ENCODE measurements at regions not wholly inside any gene's neighbourhood (a gene's known extent, or its start where the extent isn't known, plus 50 kb on each side); places are given as distances from the start of the nearest gene placed in this dataset.

- POLR2A ChIA-PET, result no interaction called here
Observed at GRCh38 chr9:96064826-96065481, 189.5 kb downstream of the ERCC6L2 start.

GRCh38 chr9:96062854-96063253, 187.4 kb downstream of the ERCC6L2 start:
- no peak overlapping the region for H3K4me3 ChIP-seq (ENCODE audit: low read length)
- no peaks in the 10 kb centered on the region for H3K4me1 ChIP-seq (ENCODE audit: control insufficient read depth in 2 of 2, insufficient read depth in 2 of 2, low read length in 2 of 2)
- no peak overlapping the region for H3K27ac ChIP-seq (ENCODE audit: low read depth, low read length)
- H3K27ac Mint-ChIP-seq, result peak overlapping the region in 2 of 9 donors; percentile 8 to 26
- DNase-seq, result no peak
- ChIA-PET POLR2A (no interaction called here), CTCF (no interaction called here)
- peaks cover 0 to 3% (median 0%) of the 10 kb centered on the region in 11 donors for H3K9me3 Mint-ChIP-seq
- no peaks in the 10 kb centered on the region for H3K36me3 ChIP-seq (ENCODE audit: control insufficient read depth in 2 of 3, insufficient read depth in 3 of 3, low read length in 3 of 3)
- intact Hi-C loops (cut with micrococcal nuclease), result loop anchor here (5.0 to 10.0 kb wide), 2 partner anchors 248 to 556 kb away; no protein-coding TSS in a partner anchor
- peaks cover 0 to 19% (median 5%) of the 10 kb centered on the region in 7 donors for H3K4me1 Mint-ChIP-seq
- H3K27me3 Mint-ChIP-seq, result no peaks in the 10 kb centered on the region
- H3K27me3 ChIP-seq (ENCODE audit: control insufficient read depth in 2 of 2, insufficient read depth in 2 of 2, low read length in 2 of 2), result no peaks in the 10 kb centered on the region
- H3K36me3 Mint-ChIP-seq, result peaks cover 0 to 2% (median 0%) of the 10 kb centered on the region in 5 donors
- no peak for ATAC-seq
- no peaks in the 10 kb centered on the region for H3K9me3 ChIP-seq (ENCODE audit: control insufficient read depth in 2 of 3, low read length in 3 of 3)
- H3K4me3 Mint-ChIP-seq, result no peak overlapping the region

More at GRCh38 chr9:96064826-96065481, 189.5 kb downstream of the ERCC6L2 start:
- Mint-ChIP-seq H3K9me3 (no peaks in the 10 kb centered on the region), H3K27ac (no peak overlapping the region), H3K4me1 (peaks cover 0 to 19% (median 5%) of the 10 kb centered on the region in 7 donors), H3K27me3 (peaks cover 0 to 6% (median 0%) of the 10 kb centered on the region in 5 donors), H3K4me3 (no peak overlapping the region), H3K36me3 (no peaks in the 10 kb centered on the region)
- no peaks in the 10 kb centered on the region for H3K4me1 ChIP-seq (ENCODE audit: control insufficient read depth in 2 of 2, insufficient read depth in 2 of 2, low read length in 2 of 2)
- no peak for DNase-seq
- peaks cover 0 to 2% of the 10 kb centered on the region in 2 donors for H3K27me3 ChIP-seq (ENCODE audit: control insufficient read depth in 2 of 2, insufficient read depth in 2 of 2, low read length in 2 of 2)
- intact Hi-C loops (cut with micrococcal nuclease), result loop anchor here (5.0 to 10.0 kb wide), 2 partner anchors 250 to 558 kb away; no protein-coding TSS in a partner anchor
- CTCF ChIA-PET, result no interaction called here
- no peak overlapping the region for H3K27ac ChIP-seq (ENCODE audit: low read depth, low read length)
- H3K36me3 ChIP-seq (ENCODE audit: control insufficient read depth in 2 of 3, insufficient read depth in 3 of 3, low read length in 3 of 3), result no peaks in the 10 kb centered on the region
- no peak overlapping the region for H3K4me3 ChIP-seq (ENCODE audit: low read length)
- ATAC-seq, result no peak
- H3K9me3 ChIP-seq (ENCODE audit: control insufficient read depth in 2 of 3, low read length in 3 of 3), result no peaks in the 10 kb centered on the region

- Mint-ChIP-seq H3K4me3 (peak overlapping the region in 1 of 10 donors; percentile 50), H3K4me1 (peaks cover 0 to 22% (median 6%) of the 10 kb centered on the region in 7 donors), H3K9me3 (peaks cover 0 to 3% (median 0%) of the 10 kb centered on the region in 11 donors), H3K36me3 (peaks cover 0 to 3% (median 0%) of the 10 kb centered on the region in 5 donors), H3K27me3 (no peaks in the 10 kb centered on the region), H3K27ac (peak overlapping the region in 1 of 9 donors; percentile 73)
- POLR2A ChIA-PET, result interaction anchor here (0.5 kb wide), 1 partner anchor 746 kb away, joined by 3 read pairs; no protein-coding TSS in a partner anchor
- Histone ChIP-seq H3K4me3 (ENCODE audit: low read length) (no peak overlapping the region), H3K9me3 (ENCODE audit: control insufficient read depth in 2 of 3, low read length in 3 of 3) (no peaks in the 10 kb centered on the region), H3K36me3 (ENCODE audit: control insufficient read depth in 2 of 3, insufficient read depth in 3 of 3, low read length in 3 of 3) (no peaks in the 10 kb centered on the region), H3K27me3 (ENCODE audit: control insufficient read depth in 2 of 2, insufficient read depth in 2 of 2, low read length in 2 of 2) (no peaks in the 10 kb centered on the region), H3K27ac (ENCODE audit: low read depth, low read length) (no peak overlapping the region), H3K4me1 (ENCODE audit: control insufficient read depth in 2 of 2, insufficient read depth in 2 of 2, low read length in 2 of 2) (no peaks in the 10 kb centered on the region)
- no peak for ATAC-seq
- DNase-seq, result no peak
- CTCF ChIA-PET, result interaction anchor here (0.7 to 1.6 kb wide), 4 partner anchors 8 to 819 kb away, joined by 3 to 6 read pairs (median 3); no protein-coding TSS in a partner anchor
- intact Hi-C loops (cut with micrococcal nuclease), result loop anchor here (5.0 to 10.0 kb wide), 2 partner anchors 247 to 555 kb away; no protein-coding TSS in a partner anchor
Observed at GRCh38 chr9:96062031-96062430, 186.5 kb downstream of the ERCC6L2 start.

- H3K4me3 ChIP-seq (ENCODE audit: low read length), result no peak overlapping the region
- Mint-ChIP-seq H3K27me3 (no peaks in the 10 kb centered on the region), H3K27ac (peak overlapping the region in 2 of 9 donors; percentile 63 to 73), H3K4me1 (peaks cover 0 to 22% (median 6%) of the 10 kb centered on the region in 7 donors), H3K4me3 (no peak overlapping the region), H3K36me3 (peaks cover 0 to 3% (median 0%) of the 10 kb centered on the region in 5 donors), H3K9me3 (peaks cover 0 to 3% (median 0%) of the 10 kb centered on the region in 11 donors)
- no peaks in the 10 kb centered on the region for H3K27me3 ChIP-seq (ENCODE audit: control insufficient read depth in 2 of 2, insufficient read depth in 2 of 2, low read length in 2 of 2)
- no peaks in the 10 kb centered on the region for H3K9me3 ChIP-seq (ENCODE audit: control insufficient read depth in 2 of 3, low read length in 3 of 3)
- ChIA-PET POLR2A (no interaction called here), CTCF (interaction anchor here (0.6 to 1.6 kb wide), 5 partner anchors 9 to 818 kb away, joined by 3 to 6 read pairs (median 3); no protein-coding TSS in a partner anchor)
- ATAC-seq, result peak; percentile 69
- H3K27ac ChIP-seq (ENCODE audit: low read depth, low read length), result no peak overlapping the region
- peak in 8 of 9 donors; percentile 23 to 66 (median 50) for DNase-seq
- H3K36me3 ChIP-seq (ENCODE audit: control insufficient read depth in 2 of 3, insufficient read depth in 3 of 3, low read length in 3 of 3), result no peaks in the 10 kb centered on the region
- intact Hi-C loops (cut with micrococcal nuclease), result loop anchor here (1.0 to 10.0 kb wide), 9 partner anchors 45 to 626 kb away; partner anchors contain the start of gene ERCC6L2 (in 1 of the 2)
- no peaks in the 10 kb centered on the region for H3K4me1 ChIP-seq (ENCODE audit: control insufficient read depth in 2 of 2, insufficient read depth in 2 of 2, low read length in 2 of 2)
Observed at GRCh38 chr9:96061293-96061987, 185.9 kb downstream of the ERCC6L2 start.

- DNase-seq (no peak), ATAC-seq (no peak)
- Histone ChIP-seq H3K27ac (ENCODE audit: low read depth, low read length) (no peak overlapping the region), H3K27me3 (ENCODE audit: control insufficient read depth in 2 of 2, insufficient read depth in 2 of 2, low read length in 2 of 2) (no peaks in the 10 kb centered on the region), H3K9me3 (ENCODE audit: control insufficient read depth in 2 of 3, low read length in 3 of 3) (peaks cover 0 to 4% (median 0%) of the 10 kb centered on the region in 3 experiments), H3K4me3 (ENCODE audit: low read length) (no peak overlapping the region), H3K36me3 (ENCODE audit: control insufficient read depth in 2 of 3, insufficient read depth in 3 of 3, low read length in 3 of 3) (no peaks in the 10 kb centered on the region), H3K4me1 (ENCODE audit: control insufficient read depth in 2 of 2, insufficient read depth in 2 of 2, low read length in 2 of 2) (no peaks in the 10 kb centered on the region)
- H3K4me1 Mint-ChIP-seq, result peaks cover 0 to 25% (median 6%) of the 10 kb centered on the region in 7 donors
- H3K27me3 Mint-ChIP-seq, result peaks cover 0 to 3% (median 0%) of the 10 kb centered on the region in 5 donors
- intact Hi-C loops (cut with micrococcal nuclease), result no loop called here
- peaks cover 0 to 12% (median 5%) of the 10 kb centered on the region in 11 donors for H3K9me3 Mint-ChIP-seq
- peak overlapping the region in 1 of 9 donors; percentile 23 for H3K27ac Mint-ChIP-seq
- H3K36me3 Mint-ChIP-seq, result peaks cover 0 to 9% (median 5%) of the 10 kb centered on the region in 5 donors
- H3K4me3 Mint-ChIP-seq, result no peak overlapping the region
- ChIA-PET CTCF (no interaction called here), POLR2A (no interaction called here)
Observed at GRCh38 chr9:96058218-96058617, 182.7 kb downstream of the ERCC6L2 start.

- DNase-seq (no peak), ATAC-seq (peak; percentile 14)
- Histone ChIP-seq H3K4me3 (ENCODE audit: low read length) (no peak overlapping the region), H3K4me1 (ENCODE audit: control insufficient read depth in 2 of 2, insufficient read depth in 2 of 2, low read length in 2 of 2) (no peaks in the 10 kb centered on the region), H3K27me3 (ENCODE audit: control insufficient read depth in 2 of 2, insufficient read depth in 2 of 2, low read length in 2 of 2) (no peaks in the 10 kb centered on the region), H3K27ac (ENCODE audit: low read depth, low read length) (no peak overlapping the region), H3K36me3 (ENCODE audit: control insufficient read depth in 2 of 3, insufficient read depth in 3 of 3, low read length in 3 of 3) (no peaks in the 10 kb centered on the region), H3K9me3 (ENCODE audit: control insufficient read depth in 2 of 3, low read length in 3 of 3) (peaks cover 0 to 4% (median 0%) of the 10 kb centered on the region in 3 experiments)
- peaks cover 0 to 12% (median 5%) of the 10 kb centered on the region in 11 donors for H3K9me3 Mint-ChIP-seq
- H3K27ac Mint-ChIP-seq, result no peak overlapping the region
- H3K36me3 Mint-ChIP-seq, result peaks cover 0 to 9% (median 5%) of the 10 kb centered on the region in 5 donors
- ChIA-PET POLR2A (no interaction called here), CTCF (interaction anchor here (0.6 kb wide), 1 partner anchor 360 kb away, joined by 3 read pairs; no protein-coding TSS in a partner anchor)
- H3K4me3 Mint-ChIP-seq, result no peak overlapping the region
- intact Hi-C loops (cut with micrococcal nuclease), result no loop called here
- H3K4me1 Mint-ChIP-seq, result peaks cover 0 to 23% (median 6%) of the 10 kb centered on the region in 7 donors
- H3K27me3 Mint-ChIP-seq, result peaks cover 0 to 5% (median 0%) of the 10 kb centered on the region in 5 donors
Observed at GRCh38 chr9:96057155-96057554, 181.7 kb downstream of the ERCC6L2 start.

All from naive thymus-derived CD4-positive, alpha-beta T cell (primary cell).